A549 (cell line): ENCODE measurements at regions not wholly inside any gene's neighbourhood (a gene's known extent, or its start where the extent isn't known, plus 50 kb on each side); places are given as distances from the start of the nearest gene placed in this dataset.

ENCODE experiments used
- BHLHE40 ChIP-seq: IDR thresholded peaks from 2 replicates; pipeline ENCODE4 v1.6.1; 2012; ENCODE audit warnings: low read depth, low read length, inconsistent platforms
- CTCF ChIP-seq: fragments of >200 bp; sonication (Bioruptor Twin); formaldehyde crosslinking; IDR thresholded peaks from 3 replicates; pipeline ENCODE4 v1.5.1; 2016
- ESRRA ChIP-seq: fragments of 150-350 bp; IDR thresholded peaks from 2 replicates; pipeline ENCODE4 v1.6.1; 2014; ENCODE audit warnings: mild to moderate bottlenecking, low read length, borderline replicate concordance
- MAFK ChIP-seq: fragments of 450-650 bp; IDR thresholded peaks from 2 replicates; pipeline ENCODE4 v1.6.1; 2014; ENCODE audit not compliant: partially characterized antibody
- POLR2A ChIP-seq: IDR thresholded peaks from 2 replicates; pipeline ENCODE4 v1.6.1; 2012; ENCODE audit warnings: mild to moderate bottlenecking, low read length
- REST ChIP-seq: fragments of 200-600 bp; sonication (generic); IDR thresholded peaks from 2 replicates; pipeline ENCODE4 v1.6.1; 2016; ENCODE audit warnings: antibody characterized with exemption, mild to moderate bottlenecking, moderate library complexity

GRCh38 chr16:73289232-73289631, 241.3 kb upstream of the ZFHX3 start:
- TF ChIP-seq CTCF (no peak), MAFK (no peak), POLR2A (no peak), ESRRA (no peak), BHLHE40 (no peak), REST (no peak)
